DMS153 treated with DMSO at 0.1 percent for 48 hours (cell line): ENCODE measurements at regions not wholly inside any gene's neighbourhood (a gene's known extent, or its start where the extent isn't known, plus 50 kb on each side); places are given as distances from the start of the nearest gene placed in this dataset.

Source experiments
- DNase-seq: peaks from one replicate; lab custom pipeline; 2025; ENCODE audit not compliant: unreplicated experiment; lab: John Stamatoyannopoulos, UW

DNA sequence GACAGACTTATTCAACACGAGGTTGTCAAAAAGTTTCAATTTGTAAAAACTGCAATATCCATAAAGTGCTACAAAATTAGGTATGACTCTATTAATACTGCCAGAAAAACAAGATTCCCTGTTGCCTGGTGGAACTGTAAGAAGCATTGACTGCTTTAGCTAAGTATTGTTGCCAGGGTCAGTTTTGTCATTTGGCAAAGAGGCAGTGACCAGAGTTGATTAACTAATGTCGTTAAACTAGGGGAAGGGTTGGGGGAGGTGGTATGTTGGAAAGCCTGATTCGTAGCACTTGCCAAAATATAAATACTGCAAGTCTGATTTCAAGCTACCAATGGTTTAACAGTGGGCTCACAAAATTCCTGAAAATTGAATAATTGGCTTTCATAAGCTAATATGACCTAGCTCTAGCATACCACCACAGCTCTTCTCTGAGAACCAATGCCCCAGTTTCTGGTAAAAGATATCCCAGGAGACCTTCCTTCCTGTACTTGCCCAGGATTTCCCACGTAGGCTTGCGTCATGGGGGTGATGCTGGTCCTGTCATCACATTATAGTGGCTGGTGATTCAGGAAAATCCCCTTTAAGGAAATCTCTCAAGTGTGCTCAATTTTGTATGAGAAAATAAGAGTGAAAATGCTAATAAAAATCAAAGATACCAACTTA is 266.4 kb upstream of the TBC1D5 start:
- no peak for DNase-seq

DNA sequence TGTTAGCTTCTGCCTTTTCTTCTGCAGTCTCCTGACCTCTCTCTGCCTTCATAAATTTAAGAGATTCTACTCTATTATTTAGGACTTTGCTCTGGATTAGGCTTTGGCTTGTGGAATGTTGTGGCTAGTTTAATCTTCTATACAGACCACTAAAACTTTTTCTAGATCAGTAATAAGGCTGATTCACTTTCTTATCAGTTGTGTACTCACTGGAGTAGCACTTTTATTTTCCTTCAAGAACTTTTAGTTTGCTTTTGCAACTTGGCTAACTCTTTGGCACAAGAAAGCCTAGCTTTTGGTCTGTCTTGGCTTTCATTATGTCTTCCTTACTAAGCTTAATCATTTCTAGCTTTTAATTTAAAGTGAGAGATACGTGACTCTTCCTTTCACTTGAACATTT is 265.5 kb upstream of the TBC1D5 start:
- DNase-seq = no peak

DNA sequence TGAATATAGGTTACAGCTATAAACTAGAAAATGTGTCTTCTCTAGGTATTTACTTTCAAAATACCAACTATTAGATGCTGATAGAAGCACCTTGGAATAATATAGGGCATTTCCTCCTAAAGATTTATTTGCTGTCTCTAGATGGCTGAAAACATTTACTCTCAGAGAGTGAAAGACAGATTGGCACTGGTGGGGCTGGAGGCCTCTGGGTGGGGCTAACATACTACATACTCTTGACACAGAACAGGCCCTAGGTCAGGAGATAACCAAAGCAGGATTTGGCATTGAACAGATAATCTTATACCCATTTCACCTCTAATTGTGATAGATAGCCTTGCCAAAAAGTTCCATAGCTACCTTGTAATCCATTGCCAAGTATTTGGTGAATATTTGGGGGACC is 253.3 kb upstream of the TBC1D5 start:
- DNase-seq = no peak

DNA sequence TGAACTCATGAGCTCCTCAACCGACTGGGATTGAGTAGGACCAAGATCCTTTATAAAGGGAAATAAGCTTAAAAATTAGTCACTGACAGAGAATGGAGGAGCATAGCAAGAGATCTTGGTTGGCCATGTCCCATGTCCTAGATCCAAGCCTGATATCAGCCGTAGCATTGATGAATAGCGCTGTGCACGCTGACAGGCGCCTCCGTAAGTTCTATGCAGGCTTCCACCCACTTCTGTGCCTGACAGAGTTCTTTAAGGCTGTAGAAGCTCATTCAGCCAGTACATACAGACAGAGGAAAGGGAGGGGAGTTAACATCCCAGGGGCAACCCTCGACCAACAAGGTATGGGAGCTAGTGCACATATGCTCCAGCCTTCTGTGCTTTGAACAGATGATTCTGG is 251.7 kb upstream of the TBC1D5 start:
- no peak for DNase-seq

DNA sequence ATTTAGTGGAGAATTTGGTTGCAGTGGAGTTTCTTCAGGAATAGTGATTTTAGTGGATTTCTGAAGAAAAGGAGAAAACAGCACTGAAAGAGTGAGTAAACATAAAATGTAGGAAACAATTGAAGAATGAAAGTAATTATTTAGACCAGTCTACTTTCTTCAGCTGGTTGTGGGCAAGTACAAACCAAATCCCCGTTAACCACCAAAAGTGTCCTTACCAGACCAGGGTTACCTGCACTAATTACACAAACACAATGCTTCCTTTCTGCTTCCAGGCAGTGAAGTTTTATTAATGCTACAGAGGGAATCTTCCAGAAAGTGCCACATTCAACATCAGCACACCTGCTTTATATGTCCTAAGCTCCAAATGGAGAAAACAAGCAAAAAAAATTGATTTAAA is 248.0 kb upstream of the TBC1D5 start:
- DNase-seq = no peak

DNA sequence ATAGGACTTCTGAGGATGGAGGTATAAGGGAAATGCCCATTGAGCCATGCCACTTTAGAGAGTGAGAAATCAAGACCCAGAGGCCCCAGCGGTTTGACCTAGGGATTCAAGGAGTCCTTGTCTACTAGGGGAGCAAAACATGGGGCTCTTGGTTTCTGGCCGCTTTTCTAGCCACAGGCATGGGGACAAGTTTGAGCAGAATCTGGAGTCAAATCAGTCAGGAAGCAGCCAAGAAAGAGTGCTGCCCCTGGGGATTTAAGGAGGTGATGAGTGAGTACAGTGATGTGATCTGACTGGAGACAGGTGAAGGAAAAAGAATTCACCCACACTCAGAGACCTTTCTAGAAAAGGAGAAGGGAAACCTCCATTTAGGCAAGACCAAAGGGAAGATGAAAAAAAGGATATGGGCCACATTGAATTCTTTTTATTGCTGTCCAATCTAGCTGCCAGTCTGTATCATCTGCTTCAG is 244.0 kb upstream of the TBC1D5 start:
- DNase-seq = no peak

DNA sequence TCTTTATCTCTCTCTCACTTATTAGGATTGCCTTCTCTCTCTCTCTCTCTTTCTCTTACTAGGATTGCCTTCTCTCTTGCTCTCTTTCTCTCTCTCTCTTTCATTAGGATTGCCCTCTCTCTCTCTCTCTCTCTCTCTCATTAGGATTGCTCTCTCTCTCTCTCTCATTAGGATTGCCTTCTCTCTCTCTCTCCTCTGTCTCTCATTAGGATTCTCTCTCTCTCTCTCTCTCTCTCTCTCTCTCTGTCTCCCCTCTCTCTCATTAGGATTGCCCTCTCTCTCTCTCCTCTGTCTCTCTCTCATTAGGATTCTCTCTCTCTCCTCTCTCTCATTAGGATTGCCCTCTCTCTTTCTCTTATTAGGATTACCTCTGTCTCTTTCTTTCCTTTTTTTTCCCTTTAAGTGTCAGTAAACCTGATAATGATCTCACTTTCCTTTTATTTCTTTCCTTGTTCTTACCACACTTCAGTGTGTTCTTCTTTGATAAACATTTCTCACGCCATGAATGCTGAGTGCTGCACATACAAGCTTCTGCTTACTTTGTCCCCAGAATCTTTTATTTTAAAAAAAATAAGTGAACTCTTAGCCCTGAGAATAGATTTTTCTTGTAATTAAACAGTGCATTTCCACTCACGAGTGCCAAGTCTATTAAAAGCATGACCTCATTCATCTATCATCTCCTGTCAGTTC is 243.4 kb upstream of the TBC1D5 start:
- DNase-seq = no peak

DNA sequence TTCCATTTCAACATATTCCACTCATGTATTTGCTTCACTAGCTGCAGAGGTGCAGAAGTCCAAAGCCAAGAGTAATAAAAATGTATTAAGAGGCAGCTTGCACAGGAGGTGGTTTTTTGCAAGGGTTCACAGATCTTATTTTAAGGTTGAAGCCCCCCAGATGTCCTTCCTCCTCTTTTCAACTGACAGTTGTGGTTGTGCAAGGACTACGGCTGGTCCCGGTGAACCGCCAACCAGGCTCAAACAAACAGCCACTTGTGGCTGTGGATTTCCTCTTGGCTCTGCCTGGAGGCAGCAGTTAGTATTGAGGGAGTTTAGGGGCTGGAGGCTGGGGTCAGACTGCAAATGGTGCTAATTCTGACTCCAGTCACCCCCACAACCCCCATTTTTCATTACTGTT is 240.7 kb upstream of the TBC1D5 start:
- no peak for DNase-seq

DNA sequence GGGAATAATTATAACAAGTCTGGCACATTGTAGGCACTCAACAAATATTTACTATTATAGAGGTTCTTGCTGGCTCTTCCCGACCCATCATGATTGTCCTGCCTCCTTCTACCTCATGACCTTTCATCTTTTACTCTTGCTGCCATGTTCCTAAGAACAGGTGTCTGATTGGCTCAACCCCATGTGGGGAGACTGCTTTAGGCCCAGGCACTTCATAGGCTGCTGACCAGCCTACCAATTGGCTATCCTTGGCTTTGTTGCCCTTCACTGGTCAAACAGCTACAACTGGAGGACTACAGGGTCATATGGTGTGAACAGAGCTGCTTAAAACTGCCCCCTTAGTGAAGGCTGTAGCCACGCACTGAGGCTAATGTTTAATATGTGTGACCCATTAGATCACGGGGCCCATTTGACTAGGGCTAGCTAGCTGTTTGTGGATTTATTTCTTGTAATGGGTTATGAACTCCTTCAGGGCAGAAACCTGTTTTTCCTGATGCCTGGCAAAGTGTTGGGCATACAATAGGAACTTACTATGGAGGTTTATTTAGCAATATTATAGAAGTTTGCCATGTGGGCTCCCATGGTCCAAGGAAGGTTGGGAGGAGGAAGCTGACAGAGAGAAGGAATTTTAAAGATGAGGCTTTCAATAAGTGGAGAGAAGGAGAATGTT is 239.9 kb upstream of the TBC1D5 start:
- no peak for DNase-seq

DNA sequence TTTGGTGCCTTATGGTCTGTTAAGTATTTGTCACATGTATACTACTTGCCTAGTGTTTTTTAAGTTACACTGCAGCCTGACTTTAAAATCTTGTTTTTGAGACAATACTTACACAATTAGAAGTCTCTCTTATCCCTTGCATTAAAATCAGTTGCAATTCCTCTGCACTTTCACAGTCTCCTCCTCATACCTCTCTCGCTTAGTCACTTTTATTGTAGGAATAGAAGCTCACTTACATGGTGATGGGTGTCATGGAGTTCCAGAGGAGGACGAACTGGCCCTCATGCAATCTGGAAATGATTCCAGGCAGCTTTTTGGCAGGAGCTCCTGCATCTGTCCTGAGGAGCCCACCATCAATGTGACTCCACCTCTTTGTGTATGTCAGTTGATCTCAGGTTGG is 238.4 kb upstream of the TBC1D5 start:
- DNase-seq = no peak

DNA sequence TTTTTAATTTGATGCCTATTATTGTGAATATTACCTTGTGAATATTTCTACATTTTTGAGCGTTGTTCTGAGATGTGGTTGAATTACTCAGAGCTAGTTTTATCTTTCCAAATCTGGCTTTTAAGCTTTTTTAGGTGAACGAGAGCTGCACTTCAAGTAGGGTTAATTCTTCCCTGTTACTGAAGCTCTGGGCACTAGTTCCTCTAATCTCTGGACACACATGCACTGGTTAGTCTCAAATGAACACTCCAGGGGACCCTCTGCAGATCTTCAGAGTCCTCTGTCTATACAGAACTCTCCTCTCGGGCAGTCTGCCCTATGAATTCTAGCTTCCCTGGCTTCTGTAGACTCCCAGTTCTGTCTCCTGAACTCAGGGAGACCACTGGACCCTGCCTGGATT is 237.5 kb upstream of the TBC1D5 start:
- DNase-seq = no peak

DNA sequence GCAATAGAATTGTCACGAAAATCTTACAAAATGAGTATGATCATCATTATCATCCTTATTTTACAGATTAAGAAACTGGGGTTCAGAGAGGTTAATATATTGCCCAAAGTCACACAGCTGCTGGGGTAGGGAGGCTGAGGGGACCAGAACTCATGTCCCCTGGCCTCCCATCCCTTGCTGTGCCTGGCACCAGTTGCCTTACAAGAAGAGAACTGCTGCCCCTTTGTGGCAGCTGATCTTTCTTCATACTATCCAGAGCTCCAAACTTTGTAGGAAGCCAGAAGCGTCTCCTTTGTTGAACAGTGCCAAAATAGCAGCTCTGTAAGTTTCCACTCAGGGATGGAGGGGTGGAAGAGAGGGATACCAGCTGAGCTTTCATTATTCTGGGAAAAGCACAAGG is 236.8 kb upstream of the TBC1D5 start:
- no peak for DNase-seq

DNA sequence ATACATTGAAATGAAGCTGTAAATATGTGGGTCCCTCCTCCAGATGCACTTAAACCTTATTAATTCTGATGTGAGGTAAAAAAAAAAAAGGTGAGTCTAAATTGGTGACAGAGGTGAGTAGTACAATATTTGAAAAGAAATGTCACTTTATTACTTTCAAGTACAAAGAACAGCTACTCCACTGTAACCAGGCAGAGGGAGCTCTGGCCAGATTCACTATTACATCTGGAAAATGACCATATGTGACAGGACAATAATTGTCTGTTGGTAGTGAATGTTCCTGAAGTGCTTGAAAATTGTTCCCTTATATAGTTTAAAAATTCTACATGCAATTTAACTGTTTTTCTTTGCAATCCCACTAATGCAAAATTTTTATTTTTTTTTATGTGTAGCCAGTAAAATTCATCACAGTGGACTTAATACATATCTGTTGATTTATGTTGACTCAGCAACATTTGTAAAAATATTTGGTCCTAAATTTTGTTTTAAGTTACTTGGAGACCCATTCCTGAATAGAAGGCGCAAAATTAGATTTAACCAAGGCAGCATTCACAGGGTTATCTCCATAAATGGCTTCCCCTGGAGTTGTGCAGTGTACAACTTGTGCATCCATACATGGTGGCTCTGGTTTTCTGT is 231.9 kb upstream of the TBC1D5 start:
- DNase-seq = no peak

DNA sequence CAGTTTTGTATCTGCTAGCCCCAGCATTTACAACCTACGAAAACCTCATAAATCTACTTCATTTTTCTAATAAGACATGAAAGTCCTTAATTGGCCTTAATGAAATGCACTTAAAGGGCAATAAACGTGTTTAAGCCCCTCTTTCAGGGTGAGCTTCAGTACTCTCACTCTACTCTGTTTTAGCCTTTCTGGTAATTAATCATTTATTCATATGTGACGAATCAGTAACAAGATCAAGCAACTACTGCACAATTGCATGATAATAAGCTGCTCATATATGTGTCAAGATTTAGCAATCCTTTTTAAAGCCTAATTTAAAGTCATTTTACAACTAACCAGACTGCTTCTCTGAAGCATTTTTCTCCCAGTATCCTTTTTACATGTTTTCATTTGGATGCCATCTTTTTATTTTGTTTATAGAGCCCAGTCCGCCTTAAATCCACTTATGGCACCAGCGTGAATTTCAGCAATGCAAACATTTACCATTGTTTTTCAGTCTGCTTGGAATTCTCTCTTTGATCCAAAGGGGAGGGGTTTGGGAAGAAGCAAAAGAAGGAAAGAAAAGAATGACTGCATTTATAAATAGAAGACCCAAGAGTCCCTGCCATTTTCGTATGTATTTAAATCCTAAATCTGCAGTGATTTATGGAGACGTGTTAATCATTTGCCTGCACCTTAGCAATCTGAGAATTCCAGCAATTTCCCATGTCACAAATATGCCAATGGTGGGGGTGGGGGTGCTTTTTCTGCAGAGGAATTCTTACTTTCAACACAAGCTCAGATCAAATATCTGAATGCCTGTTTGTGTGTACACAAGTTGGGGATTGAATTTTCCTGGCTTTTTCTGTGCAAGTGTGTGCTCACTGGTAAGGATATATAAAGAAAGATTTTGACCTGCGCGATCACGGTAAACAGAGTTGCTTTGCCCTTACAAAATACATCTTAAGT is 230.8 kb upstream of the TBC1D5 start:
- DNase-seq = no peak

DNA sequence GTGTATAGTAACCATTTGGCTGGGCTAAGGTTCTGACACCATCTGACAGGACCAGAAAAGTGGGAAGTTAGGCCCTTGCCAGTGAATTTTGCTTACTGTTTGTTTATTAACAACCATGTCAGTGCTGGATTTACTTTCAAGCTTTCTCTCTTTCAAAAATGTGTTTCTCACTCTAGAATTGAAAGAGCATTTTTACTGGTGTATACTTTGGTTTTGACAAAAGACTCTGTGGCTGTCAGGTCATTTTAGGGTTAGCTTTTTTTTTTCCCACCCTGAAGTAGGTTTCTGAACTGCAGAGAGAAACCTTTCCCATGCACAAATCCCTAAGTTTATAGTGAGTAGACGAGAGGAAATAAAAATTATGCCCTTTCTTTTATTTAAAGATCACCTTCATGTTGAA is 230.0 kb upstream of the TBC1D5 start:
- no peak for DNase-seq

DNA sequence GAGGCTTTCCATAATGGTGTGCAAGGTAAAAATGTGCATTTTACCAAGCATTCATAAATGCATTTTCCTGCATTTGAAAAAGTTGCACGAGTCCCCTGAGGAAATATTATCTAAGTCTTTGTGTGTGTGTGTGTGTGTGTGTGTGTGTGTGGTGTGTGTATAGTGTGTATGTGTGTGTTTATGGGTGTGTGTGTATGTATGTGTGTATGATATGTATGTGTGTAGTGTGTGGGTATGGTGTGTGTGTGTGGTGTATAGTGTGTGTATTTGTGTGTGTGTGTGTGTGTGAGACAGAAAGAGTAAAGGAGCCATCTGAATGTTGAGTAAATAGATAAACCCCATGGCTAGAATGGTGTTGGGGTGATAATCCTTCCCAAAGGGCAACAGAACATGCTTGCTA is 229.6 kb upstream of the TBC1D5 start:
- no peak for DNase-seq

DNA sequence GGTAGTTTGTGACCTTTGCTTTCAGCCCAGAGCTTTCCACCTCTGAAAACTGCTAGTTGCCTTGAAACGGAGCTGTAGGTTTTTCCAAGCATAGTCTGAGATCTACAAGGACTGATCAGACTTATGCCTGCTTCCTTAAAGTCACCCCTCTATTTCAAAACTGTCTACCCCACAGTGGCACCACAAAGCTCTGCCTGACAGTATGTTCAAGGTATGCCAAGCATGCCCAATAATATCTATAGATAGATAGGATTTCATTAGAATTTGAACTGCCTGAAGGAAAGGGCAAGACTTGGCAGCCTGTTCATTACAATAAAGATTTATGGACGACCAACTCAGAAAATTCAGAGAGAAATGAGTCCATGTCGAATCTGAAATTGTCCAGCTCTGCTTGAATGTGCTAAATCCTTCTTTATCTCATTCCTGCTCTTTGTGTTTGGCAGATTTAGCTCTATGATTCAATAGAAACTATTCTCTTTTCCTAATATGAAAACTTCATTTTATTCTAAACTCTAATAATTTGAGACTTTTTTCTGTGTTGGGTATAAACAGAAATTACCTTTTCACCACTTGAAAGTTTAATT is 227.6 kb upstream of the TBC1D5 start:
- no peak for DNase-seq

DNA sequence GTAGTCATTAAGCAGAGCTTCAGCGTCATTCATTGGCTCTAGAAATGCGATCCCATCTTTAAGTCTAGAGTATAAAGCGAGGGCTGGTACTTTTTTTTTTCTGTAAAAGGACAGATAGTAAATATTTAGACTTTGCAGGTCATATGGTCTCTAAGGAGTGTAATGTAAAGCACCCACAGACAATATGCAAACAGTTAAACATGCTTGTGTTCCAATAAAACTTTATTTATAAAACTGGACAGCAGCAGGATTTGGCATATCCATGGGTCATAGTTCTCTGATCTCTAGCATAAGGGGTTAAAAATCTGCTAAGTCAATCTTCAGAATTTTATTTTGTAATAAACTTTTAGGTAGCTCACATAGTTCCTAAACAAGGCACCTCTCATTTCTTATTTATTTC is 226.8 kb upstream of the TBC1D5 start:
- no peak for DNase-seq

DNA sequence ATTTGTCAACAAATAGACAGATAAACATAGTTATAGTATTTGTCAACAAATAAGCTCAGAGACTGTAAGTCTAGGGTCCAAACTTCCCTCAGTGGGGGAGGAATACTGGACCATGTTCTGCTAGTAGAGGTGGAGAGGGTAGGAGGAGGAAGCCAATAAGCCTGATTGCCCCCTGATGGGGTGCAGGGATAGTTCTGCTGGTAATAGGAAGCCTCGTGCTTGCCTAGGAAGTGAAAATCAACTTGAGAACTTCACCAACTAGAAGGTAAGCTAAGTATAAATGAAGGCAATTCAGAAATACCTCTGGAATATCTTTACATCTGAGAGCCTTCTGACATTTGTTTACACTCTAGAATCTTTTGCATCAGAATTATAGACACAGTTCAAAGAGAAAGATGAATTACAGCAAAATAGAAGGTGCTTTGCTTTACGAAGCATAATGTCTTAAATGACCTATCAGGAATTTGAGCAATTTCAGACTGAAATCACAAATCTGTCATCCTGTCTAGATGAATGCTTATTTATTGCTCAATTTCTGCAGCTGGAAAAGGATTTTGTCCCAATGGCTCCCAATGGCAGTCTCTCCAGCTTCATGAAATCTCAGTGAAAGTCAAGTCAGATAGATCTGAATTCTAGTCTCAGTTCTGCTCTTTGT is 225.6 kb upstream of the TBC1D5 start:
- DNase-seq = no peak

DNA sequence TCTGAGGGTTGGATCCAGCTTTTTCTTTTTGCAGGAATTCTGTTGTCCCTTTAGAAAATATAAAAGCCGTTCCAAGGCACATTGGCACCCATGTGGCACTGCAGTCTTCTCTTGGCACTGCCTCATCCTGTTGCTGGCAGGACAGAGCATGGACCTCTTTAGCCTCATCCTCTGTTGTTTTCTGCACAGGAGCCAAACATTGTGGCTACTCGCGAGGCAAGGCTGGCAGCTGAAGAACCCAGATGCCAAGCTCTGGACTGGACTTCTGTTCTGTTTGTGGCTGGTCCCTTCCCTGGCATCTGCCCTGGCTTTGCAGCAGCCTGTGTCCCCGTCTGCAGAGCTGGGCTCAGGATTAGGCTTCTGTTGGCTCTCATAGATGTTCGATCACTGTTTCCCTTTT is 224.7 kb upstream of the TBC1D5 start:
- DNase-seq = no peak
